Erythroblast (primary cell): ENCODE measurements at regions not wholly inside any gene's neighbourhood (a gene's known extent, or its start where the extent isn't known, plus 50 kb on each side); places are given as distances from the start of the nearest gene placed in this dataset.

Source experiments
- GATA1 ChIP-seq: IDR thresholded peaks from 2 replicates; pipeline ENCODE4 v1.6.1; 2011; ENCODE audit warnings: low read depth, mild to moderate bottlenecking, control low read depth, low read length, moderate library complexity
- POLR2A ChIP-seq: IDR thresholded peaks from 2 replicates; pipeline ENCODE4 v1.6.1; 2011; ENCODE audit warnings: mild to moderate bottlenecking, low read length

DNA sequence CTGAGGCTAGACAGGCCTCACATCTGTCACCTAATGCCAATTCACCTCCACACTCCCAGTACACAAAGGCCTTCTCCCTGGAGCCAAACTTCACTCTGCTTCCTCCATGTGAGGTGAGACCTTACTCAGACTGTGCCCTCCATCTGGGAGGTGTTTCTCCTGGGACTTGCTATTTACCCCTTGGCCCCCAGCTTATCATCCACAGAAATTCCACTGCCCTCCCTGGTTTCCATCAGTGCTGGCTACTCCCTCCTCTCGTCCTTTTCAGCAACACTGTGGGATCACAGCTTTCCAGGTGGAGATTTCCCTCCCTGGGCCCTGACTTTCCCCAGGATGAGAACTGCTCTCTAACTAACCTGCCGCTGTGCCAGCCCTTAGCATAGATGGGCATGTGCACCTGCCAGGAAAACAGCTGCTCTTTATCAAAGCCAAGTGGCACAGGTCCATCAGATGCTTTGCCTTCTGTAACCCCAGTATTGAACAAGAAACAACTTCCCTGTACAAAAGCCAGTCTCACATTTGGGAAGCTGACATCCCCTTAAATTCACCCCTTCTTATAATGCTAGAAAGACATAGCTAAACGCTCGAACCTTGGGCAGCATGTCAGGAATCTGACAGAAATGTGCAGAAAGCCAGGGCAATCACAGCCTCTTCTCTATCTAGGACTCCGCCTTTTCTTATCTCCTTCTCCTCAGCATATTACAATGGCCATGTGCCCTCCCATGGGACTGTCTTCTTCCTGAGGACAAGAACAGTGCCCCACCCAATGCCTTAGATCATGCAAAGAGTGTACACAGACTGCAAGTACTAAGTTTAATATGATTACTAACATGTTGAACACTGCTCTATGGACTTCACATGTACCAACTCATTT is 535.5 kb upstream of the ID2 start:
- TF ChIP-seq POLR2A (no peak), GATA1 (no peak)
